ENCODE measurements at regions not wholly inside any gene's neighbourhood (a gene's known extent, or its start where the extent isn't known, plus 50 kb on each side); places are given as distances from the start of the nearest gene placed in this dataset.

- TF ChIP-seq POLR2A (IDR thresholded peaks at IDR 0.05; ENCODE audit: low read length), result no peak
- TF ChIP-seq GATA1 (IDR thresholded peaks at IDR 0.05; ENCODE audit: low read depth, low read length), result no peak
Observed at GRCh38 chr1:55781003-55781402, 565.8 kb upstream of the USP24 start.

Measured in erythroblast (primary cell).